WTC11 (cell line): ENCODE measurements at regions not wholly inside any gene's neighbourhood (a gene's known extent, or its start where the extent isn't known, plus 50 kb on each side); places are given as distances from the start of the nearest gene placed in this dataset.

Experiments used
- ATAC-seq: fragments of 200-7000 bp; cut with Tn5 transposase; 2 replicates; pipeline ENCODE4 v1.10.0; 2021; ENCODE audit warnings: mild to moderate bottlenecking, moderate library complexity
- CTCF ChIA-PET: fragments of 300-600 bp; sonication (Branson Sonifier 250); formaldehyde crosslinking; loops from one replicate; lab custom pipeline; 2021; ENCODE audit warnings: antibody characterized with exemption; lab: Charles Lee
- POLR2A ChIA-PET: fragments of 350-600 bp; sonication (Branson Sonifier 250); formaldehyde crosslinking; loops from one replicate; lab custom pipeline; 2021; ENCODE audit warnings: antibody characterized with exemption; lab: Charles Lee
- DNase-seq: peaks from one replicate; pipeline ENCODE4 v3.0.0; 2021; ENCODE audit warnings: low spot score
- H3K27ac Mint-ChIP-seq: 2 replicates; pipeline ENCODE4 v1.8.0; 2021; ENCODE audit warnings: mixed read lengths
- H3K27me3 Mint-ChIP-seq: 2 replicates; pipeline ENCODE4 v1.8.0; 2021; ENCODE audit warnings: low read depth, mild to moderate bottlenecking, moderate library complexity, mixed read lengths
- H3K36me3 Mint-ChIP-seq: 2 replicates; pipeline ENCODE4 v1.8.0; 2021; ENCODE audit warnings: mixed read lengths
- H3K4me1 Mint-ChIP-seq: 2 replicates; pipeline ENCODE4 v1.8.0; 2022; ENCODE audit warnings: mixed read lengths
- H3K4me3 Mint-ChIP-seq: 2 replicates; pipeline ENCODE4 v1.8.0; 2021; ENCODE audit warnings: mild to moderate bottlenecking, moderate library complexity, mixed read lengths
- H3K9me3 Mint-ChIP-seq: 2 replicates; pipeline ENCODE4 v1.8.0; 2021; ENCODE audit warnings: mixed read lengths
- ATF1 ChIP-seq: sonication (generic); formaldehyde crosslinking; IDR thresholded peaks from 2 replicates; pipeline ENCODE4 v1.8.1; 2023; ENCODE audit warnings: mild to moderate bottlenecking, moderate library complexity, missing genetic modification reagents
- ESRRA ChIP-seq: sonication (generic); formaldehyde crosslinking; IDR thresholded peaks from 2 replicates; pipeline ENCODE4 v1.8.1; 2022; ENCODE audit warnings: mild to moderate bottlenecking, missing genetic modification reagents, borderline replicate concordance
- HMGA2 ChIP-seq: fragments of 250-450 bp; sonication (Bioruptor Pico); IDR thresholded peaks from 2 replicates; pipeline ENCODE4 v1.4.0; 2021; ENCODE audit warnings: mild to moderate bottlenecking, moderate library complexity
- IRF2 ChIP-seq: sonication (generic); formaldehyde crosslinking; IDR thresholded peaks from 2 replicates; pipeline ENCODE4 v1.8.0; 2022; ENCODE audit warnings: low read depth, missing genetic modification reagents, borderline replicate concordance
- JUN ChIP-seq: sonication (generic); formaldehyde crosslinking; IDR thresholded peaks from 2 replicates; pipeline ENCODE4 v1.8.0; 2023; ENCODE audit warnings: mild to moderate bottlenecking, missing genetic modification reagents
- NFATC4 ChIP-seq: fragments of 250-450 bp; sonication (Bioruptor Pico); IDR thresholded peaks from 2 replicates; pipeline ENCODE4 v1.9.0; 2021; ENCODE audit warnings: mild to moderate bottlenecking
- NR2C2 ChIP-seq: sonication (generic); formaldehyde crosslinking; IDR thresholded peaks from 2 replicates; pipeline ENCODE4 v1.8.0; 2022; ENCODE audit warnings: mild to moderate bottlenecking, missing genetic modification reagents
- NR3C1 ChIP-seq: sonication (generic); formaldehyde crosslinking; conservative IDR thresholded peaks from 2 replicates; pipeline ENCODE4 v1.8.1; 2023; ENCODE audit warnings: low read depth, mild to moderate bottlenecking, missing genetic modification reagents
- RELA ChIP-seq: sonication (generic); formaldehyde crosslinking; IDR thresholded peaks from 2 replicates; pipeline ENCODE4 v1.8.1; 2022; ENCODE audit warnings: missing genetic modification reagents, mild to moderate bottlenecking, borderline replicate concordance
- SMAD4 ChIP-seq: sonication (generic); formaldehyde crosslinking; IDR thresholded peaks from 2 replicates; pipeline ENCODE4 v1.8.0; 2022; ENCODE audit warnings: mild to moderate bottlenecking, missing genetic modification reagents
- USF1 ChIP-seq: sonication (generic); formaldehyde crosslinking; IDR thresholded peaks from 2 replicates; pipeline ENCODE4 v1.8.0; 2022; ENCODE audit warnings: mild to moderate bottlenecking, missing genetic modification reagents
- ZNF219 ChIP-seq: sonication (generic); formaldehyde crosslinking; IDR thresholded peaks from 2 replicates; pipeline ENCODE4 v1.8.0; 2023; ENCODE audit warnings: missing genetic modification reagents, mild to moderate bottlenecking, borderline replicate concordance
- ZNF263 ChIP-seq: sonication (generic); formaldehyde crosslinking; IDR thresholded peaks from 2 replicates; pipeline ENCODE4 v1.8.1; 2022; ENCODE audit warnings: low read depth, mild to moderate bottlenecking, moderate library complexity, missing genetic modification reagents
- ZNF281 ChIP-seq: sonication (generic); formaldehyde crosslinking; IDR thresholded peaks from 2 replicates; pipeline ENCODE4 v1.8.0; 2023; ENCODE audit warnings: mild to moderate bottlenecking, missing genetic modification reagents
- TF ChIP-seq, protein P1 (sequence below): sonication (generic); formaldehyde crosslinking; IDR thresholded peaks from 2 replicates; pipeline ENCODE4 v1.8.1; 2023; ENCODE audit warnings: mild to moderate bottlenecking, missing genetic modification reagents
- TF ChIP-seq, protein P2 (sequence below): sonication (generic); formaldehyde crosslinking; IDR thresholded peaks from 2 replicates; pipeline ENCODE4 v1.8.1; 2023; ENCODE audit warnings: mild to moderate bottlenecking, missing genetic modification reagents, moderate library complexity
- TF ChIP-seq, protein P3 (sequence below): fragments of 250-450 bp; sonication (Bioruptor Pico); IDR thresholded peaks from 2 replicates; pipeline ENCODE4 v1.8.0; 2021; ENCODE audit warnings: mild to moderate bottlenecking
- TF ChIP-seq, protein P4 (sequence below): fragments of 200-600 bp; IDR thresholded peaks from 2 replicates; pipeline ENCODE4 v1.8.0; 2022; ENCODE audit warnings: antibody characterized with exemption
- TF ChIP-seq, protein P5 (sequence below): sonication (generic); formaldehyde crosslinking; IDR thresholded peaks from 2 replicates; pipeline ENCODE4 v1.8.0; 2022; ENCODE audit warnings: mild to moderate bottlenecking, missing genetic modification reagents
- TF ChIP-seq, protein P6 (sequence below): sonication (generic); formaldehyde crosslinking; IDR thresholded peaks from 2 replicates; pipeline ENCODE4 v1.8.0; 2022; ENCODE audit warnings: mild to moderate bottlenecking, missing genetic modification reagents

- TF ChIP-seq HMGA2 (CRISPR knock-in tag), result no peak
- TF ChIP-seq, protein P1, sequence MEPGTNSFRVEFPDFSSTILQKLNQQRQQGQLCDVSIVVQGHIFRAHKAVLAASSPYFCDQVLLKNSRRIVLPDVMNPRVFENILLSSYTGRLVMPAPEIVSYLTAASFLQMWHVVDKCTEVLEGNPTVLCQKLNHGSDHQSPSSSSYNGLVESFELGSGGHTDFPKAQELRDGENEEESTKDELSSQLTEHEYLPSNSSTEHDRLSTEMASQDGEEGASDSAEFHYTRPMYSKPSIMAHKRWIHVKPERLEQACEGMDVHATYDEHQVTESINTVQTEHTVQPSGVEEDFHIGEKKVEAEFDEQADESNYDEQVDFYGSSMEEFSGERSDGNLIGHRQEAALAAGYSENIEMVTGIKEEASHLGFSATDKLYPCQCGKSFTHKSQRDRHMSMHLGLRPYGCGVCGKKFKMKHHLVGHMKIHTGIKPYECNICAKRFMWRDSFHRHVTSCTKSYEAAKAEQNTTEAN, result no peak
Measured at GRCh38 chr18:3379685-3380084, 70.3 kb upstream of the TGIF1 start (continued).

GRCh38 chr18:3380384-3380961 is 69.5 kb upstream of the TGIF1 start:
- peaks cover 15% of the 10 kb centered on the region for H3K4me1 Mint-ChIP-seq
- TF ChIP-seq JUN (CRISPR knock-in tag) (no peak), ESRRA (no peak), ATF1 (no peak), RELA (CRISPR knock-in tag) (no peak), NFATC4 (CRISPR knock-in tag) (no peak)
- TF ChIP-seq, protein P2, sequence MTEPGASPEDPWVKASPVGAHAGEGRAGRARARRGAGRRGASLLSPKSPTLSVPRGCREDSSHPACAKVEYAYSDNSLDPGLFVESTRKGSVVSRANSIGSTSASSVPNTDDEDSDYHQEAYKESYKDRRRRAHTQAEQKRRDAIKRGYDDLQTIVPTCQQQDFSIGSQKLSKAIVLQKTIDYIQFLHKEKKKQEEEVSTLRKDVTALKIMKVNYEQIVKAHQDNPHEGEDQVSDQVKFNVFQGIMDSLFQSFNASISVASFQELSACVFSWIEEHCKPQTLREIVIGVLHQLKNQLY (CRISPR knock-in tag), result no peak
- no peaks in the 10 kb centered on the region for H3K27me3 Mint-ChIP-seq
- no peak overlapping the region; the same call in 1 of the 2 replicates for H3K27ac Mint-ChIP-seq
- H3K36me3 Mint-ChIP-seq, result no peaks in the 10 kb centered on the region
- ChIA-PET CTCF (interaction anchor here (0.7 kb wide), 1 partner anchor 12 kb away, joined by 3 read pairs; no protein-coding TSS in a partner anchor), POLR2A (no interaction called here)
- no peak overlapping the region for H3K4me3 Mint-ChIP-seq
- DNase-seq, result no peak
- H3K9me3 Mint-ChIP-seq, result peaks cover 5% of the 10 kb centered on the region; the same call in 1 of the 2 replicates
- ATAC-seq, result 0 out of 2 replicates have a peak, but pooled peaks have one; percentile 32

GRCh38 chr18:3383381-3383915 is 66.5 kb upstream of the TGIF1 start:
- Mint-ChIP-seq H3K27ac (no peak overlapping the region), H3K9me3 (0 out of 2 replicates have a peak, but pooled peaks cover 3% of the 10 kb centered on the region), H3K36me3 (no peaks in the 10 kb centered on the region), H3K27me3 (no peaks in the 10 kb centered on the region), H3K4me1 (peaks cover 15% of the 10 kb centered on the region), H3K4me3 (no peak overlapping the region)
- DNase-seq (no peak), ATAC-seq (peak; percentile 47)
- ChIA-PET CTCF (interaction anchor here (0.5 kb wide), 1 partner anchor 60 kb away, joined by 4 read pairs; no protein-coding TSS in a partner anchor), POLR2A (no interaction called here)
- no peak for TF ChIP-seq SMAD4
- no peak for TF ChIP-seq USF1
- TF ChIP-seq HMGA2 (CRISPR knock-in tag), result no peak
- TF ChIP-seq, protein P3, sequence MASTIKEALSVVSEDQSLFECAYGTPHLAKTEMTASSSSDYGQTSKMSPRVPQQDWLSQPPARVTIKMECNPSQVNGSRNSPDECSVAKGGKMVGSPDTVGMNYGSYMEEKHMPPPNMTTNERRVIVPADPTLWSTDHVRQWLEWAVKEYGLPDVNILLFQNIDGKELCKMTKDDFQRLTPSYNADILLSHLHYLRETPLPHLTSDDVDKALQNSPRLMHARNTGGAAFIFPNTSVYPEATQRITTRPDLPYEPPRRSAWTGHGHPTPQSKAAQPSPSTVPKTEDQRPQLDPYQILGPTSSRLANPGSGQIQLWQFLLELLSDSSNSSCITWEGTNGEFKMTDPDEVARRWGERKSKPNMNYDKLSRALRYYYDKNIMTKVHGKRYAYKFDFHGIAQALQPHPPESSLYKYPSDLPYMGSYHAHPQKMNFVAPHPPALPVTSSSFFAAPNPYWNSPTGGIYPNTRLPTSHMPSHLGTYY (CRISPR knock-in tag), result no peak
- TF ChIP-seq, protein P4, sequence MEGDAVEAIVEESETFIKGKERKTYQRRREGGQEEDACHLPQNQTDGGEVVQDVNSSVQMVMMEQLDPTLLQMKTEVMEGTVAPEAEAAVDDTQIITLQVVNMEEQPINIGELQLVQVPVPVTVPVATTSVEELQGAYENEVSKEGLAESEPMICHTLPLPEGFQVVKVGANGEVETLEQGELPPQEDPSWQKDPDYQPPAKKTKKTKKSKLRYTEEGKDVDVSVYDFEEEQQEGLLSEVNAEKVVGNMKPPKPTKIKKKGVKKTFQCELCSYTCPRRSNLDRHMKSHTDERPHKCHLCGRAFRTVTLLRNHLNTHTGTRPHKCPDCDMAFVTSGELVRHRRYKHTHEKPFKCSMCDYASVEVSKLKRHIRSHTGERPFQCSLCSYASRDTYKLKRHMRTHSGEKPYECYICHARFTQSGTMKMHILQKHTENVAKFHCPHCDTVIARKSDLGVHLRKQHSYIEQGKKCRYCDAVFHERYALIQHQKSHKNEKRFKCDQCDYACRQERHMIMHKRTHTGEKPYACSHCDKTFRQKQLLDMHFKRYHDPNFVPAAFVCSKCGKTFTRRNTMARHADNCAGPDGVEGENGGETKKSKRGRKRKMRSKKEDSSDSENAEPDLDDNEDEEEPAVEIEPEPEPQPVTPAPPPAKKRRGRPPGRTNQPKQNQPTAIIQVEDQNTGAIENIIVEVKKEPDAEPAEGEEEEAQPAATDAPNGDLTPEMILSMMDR, result no peak
- no peak for TF ChIP-seq ZNF263
- TF ChIP-seq, protein P2 (CRISPR knock-in tag), result no peak
- TF ChIP-seq ZNF219 (CRISPR knock-in tag), result no peak
- TF ChIP-seq NR2C2, result no peak
- no peak for TF ChIP-seq NR3C1 (CRISPR knock-in tag)
- TF ChIP-seq ZNF281 (CRISPR knock-in tag), result no peak
- TF ChIP-seq IRF2, result no peak
- TF ChIP-seq, protein P5, sequence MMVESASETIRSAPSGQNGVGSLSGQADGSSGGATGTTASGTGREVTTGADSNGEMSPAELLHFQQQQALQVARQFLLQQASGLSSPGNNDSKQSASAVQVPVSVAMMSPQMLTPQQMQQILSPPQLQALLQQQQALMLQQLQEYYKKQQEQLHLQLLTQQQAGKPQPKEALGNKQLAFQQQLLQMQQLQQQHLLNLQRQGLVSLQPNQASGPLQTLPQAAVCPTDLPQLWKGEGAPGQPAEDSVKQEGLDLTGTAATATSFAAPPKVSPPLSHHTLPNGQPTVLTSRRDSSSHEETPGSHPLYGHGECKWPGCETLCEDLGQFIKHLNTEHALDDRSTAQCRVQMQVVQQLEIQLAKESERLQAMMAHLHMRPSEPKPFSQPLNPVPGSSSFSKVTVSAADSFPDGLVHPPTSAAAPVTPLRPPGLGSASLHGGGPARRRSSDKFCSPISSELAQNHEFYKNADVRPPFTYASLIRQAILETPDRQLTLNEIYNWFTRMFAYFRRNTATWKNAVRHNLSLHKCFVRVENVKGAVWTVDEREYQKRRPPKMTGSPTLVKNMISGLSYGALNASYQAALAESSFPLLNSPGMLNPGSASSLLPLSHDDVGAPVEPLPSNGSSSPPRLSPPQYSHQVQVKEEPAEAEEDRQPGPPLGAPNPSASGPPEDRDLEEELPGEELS (CRISPR knock-in tag), result no peak
- TF ChIP-seq, protein P6, sequence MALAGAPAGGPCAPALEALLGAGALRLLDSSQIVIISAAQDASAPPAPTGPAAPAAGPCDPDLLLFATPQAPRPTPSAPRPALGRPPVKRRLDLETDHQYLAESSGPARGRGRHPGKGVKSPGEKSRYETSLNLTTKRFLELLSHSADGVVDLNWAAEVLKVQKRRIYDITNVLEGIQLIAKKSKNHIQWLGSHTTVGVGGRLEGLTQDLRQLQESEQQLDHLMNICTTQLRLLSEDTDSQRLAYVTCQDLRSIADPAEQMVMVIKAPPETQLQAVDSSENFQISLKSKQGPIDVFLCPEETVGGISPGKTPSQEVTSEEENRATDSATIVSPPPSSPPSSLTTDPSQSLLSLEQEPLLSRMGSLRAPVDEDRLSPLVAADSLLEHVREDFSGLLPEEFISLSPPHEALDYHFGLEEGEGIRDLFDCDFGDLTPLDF (CRISPR knock-in tag), result no peak
